Spleen (tissue), 7 donors: ENCODE measurements at regions not wholly inside any gene's neighbourhood (a gene's known extent, or its start where the extent isn't known, plus 50 kb on each side); places are given as distances from the start of the nearest gene placed in this dataset.

ENCODE experiments used
- CTCF ChIP-seq, 11 experiments: fragments of 200-600 bp in 7 of 11; fragments of 450-650 bp in 4 of 11; sonication (generic) in 4 of 11; IDR thresholded peaks in 8 of 11; conservative IDR thresholded peaks in 3 of 11; 1 replicate in 7 of 11; 2 replicates in 4 of 11; pipeline versions ENCODE4 v1.4.0 to v1.8.0; 2016 to 2021; ENCODE audit warnings: antibody characterized with exemption in 11 of 11, inconsistent platforms in 4 of 11, mild to moderate bottlenecking in 1 of 11
- POLR2A ChIP-seq, 3 donors: fragments of 450-650 bp; IDR thresholded peaks; one replicate each; pipeline ENCODE4 v1.5.1; 2017; ENCODE audit warnings: antibody characterized with exemption in 3 of 3, mild to moderate bottlenecking in 1 of 3
- POLR2AphosphoS5 ChIP-seq, 3 donors: sonication (generic); formaldehyde crosslinking; IDR thresholded peaks; one replicate each; pipeline ENCODE4 v1.5.1; 2017; ENCODE audit warnings: antibody characterized with exemption in 3 of 3
- donor health status: DM: no; HTN: no; CAD: no; lungs with moderate emphysema.
- donor health status: DM: no; HTN: no; CAD: no.
- donor health status: DM: no; HTN: no; CAD: no.

- TF ChIP-seq CTCF (IDR thresholded peaks at IDR 0.05 in 8 of 11, conservative IDR thresholded peaks at IDR 0.05 in 3 of 11) (no peak), POLR2A (IDR thresholded peaks at IDR 0.05) (no peak), POLR2AphosphoS5 (IDR thresholded peaks at IDR 0.05) (no peak)
These were observed 105.4 kb upstream of the C1orf174 start for GRCh38 chr1:4005431-4005830.
